Gastrocnemius medialis (tissue), 4 donors: ENCODE measurements at regions not wholly inside any gene's neighbourhood (a gene's known extent, or its start where the extent isn't known, plus 50 kb on each side); places are given as distances from the start of the nearest gene placed in this dataset.

Experiments
- ATAC-seq, 2 donors: fragments of 150-250 bp; one replicate each; pipeline ENCODE4 v1.9.1; 2016
- DNase-seq, 2 donors: peaks; one replicate each; pipeline ENCODE4 v3.0.0-alpha.2; 2019
- H3K27ac ChIP-seq, 4 donors: fragments of 200-600 bp; sonication (generic); 1 replicate in 1 of 4; 2 replicates in 3 of 4; pipeline ENCODE4 v1.5.1; 2016 to 2018; ENCODE audit warnings: mild to moderate bottlenecking in 2 of 4, moderate library complexity in 1 of 4
- H3K27me3 ChIP-seq, 3 donors: fragments of 200-600 bp; sonication (generic) in 2 of 3; 1 replicate in 1 of 3; 2 replicates in 2 of 3; pipeline versions ENCODE4 v1.5.1 to v1.6.0; 2016 to 2019; ENCODE audit warnings: mild to moderate bottlenecking in 1 of 3, moderate library complexity in 1 of 3
- H3K36me3 ChIP-seq, 2 donors: fragments of 200-600 bp; sonication (generic) in 1 of 2; one replicate each; pipeline ENCODE4 v1.5.1; 2017 to 2018
- H3K4me1 ChIP-seq, 2 donors: fragments of 200-600 bp; sonication (generic) in 1 of 2; one replicate each; pipeline ENCODE4 v1.5.1; 2016 to 2017; ENCODE audit warnings: mild to moderate bottlenecking in 2 of 2
- H3K4me3 ChIP-seq, 4 donors: fragments of 200-600 bp; sonication (generic) in 3 of 4; 1 replicate in 1 of 4; 2 replicates in 3 of 4; pipeline ENCODE4 v1.5.1; 2016 to 2019; ENCODE audit warnings: mild to moderate bottlenecking in 2 of 4
- H3K9me3 ChIP-seq, 3 donors: fragments of 200-600 bp; sonication (generic) in 2 of 3; 1 replicate in 1 of 3; 2 replicates in 2 of 3; pipeline ENCODE4 v1.5.1; 2016 to 2019
- CTCF ChIP-seq, 5 experiments: fragments of 450-650 bp in 3 of 5; fragments of 200-600 bp in 2 of 5; sonication (generic) in 2 of 5; IDR thresholded peaks in 4 of 5; conservative IDR thresholded peaks in 1 of 5; 1 replicate in 4 of 5; 2 replicates in 1 of 5; pipeline ENCODE4 v1.5.1; 2016 to 2019; ENCODE audit warnings: antibody characterized with exemption in 5 of 5, mild to moderate bottlenecking in 3 of 5, moderate library complexity in 3 of 5
- POLR2A ChIP-seq, 2 donors: fragments of 450-650 bp; IDR thresholded peaks; one replicate each; pipeline ENCODE4 v1.6.1; 2017; ENCODE audit warnings: antibody characterized with exemption in 2 of 2, mild to moderate bottlenecking in 2 of 2, moderate library complexity in 2 of 2
- in situ Hi-C, 4 donors: fragments of 200-750 bp; cut with MboI; loops; one replicate each; pipeline versions ENCODE4 v1.15.0 to v1.8.0; 2017; ENCODE audit warnings: low sequenced_read_pairs in 4 of 4
- intact Hi-C: fragments of 100-400 bp; cut with DNase I; formaldehyde crosslinking; loops from one replicate; pipeline ENCODE4 v1.15.1; 2023; ENCODE audit warnings: low total_unique reads

GRCh38 chr18:41862921-41863320, 92.1 kb upstream of the PIK3C3 start:
- intact Hi-C loops: no loop called here
- in situ Hi-C loops: no loop called here
- no peak for ATAC-seq

GRCh38 chr18:41860987-41861386, 94.0 kb upstream of the PIK3C3 start:
- Histone ChIP-seq H3K36me3 (no peaks in the 10 kb centered on the region), H3K27ac (no peak overlapping the region), H3K27me3 (no peaks in the 10 kb centered on the region), H3K9me3 (no peaks in the 10 kb centered on the region), H3K4me3 (no peak overlapping the region), H3K4me1 (no peaks in the 10 kb centered on the region)
- DNase-seq (no peak), ATAC-seq (no peak)
- intact Hi-C loops (no loop called here), in situ Hi-C loops (no loop called here)
- TF ChIP-seq CTCF (IDR thresholded peaks at IDR 0.05 in 4 of 5, conservative IDR thresholded peaks at IDR 0.05 in 1 of 5) (no peak), POLR2A (IDR thresholded peaks at IDR 0.05) (no peak)

More at GRCh38 chr18:41862921-41863320, 92.1 kb upstream of the PIK3C3 start:
- no peak for DNase-seq
- Histone ChIP-seq H3K36me3 (no peaks in the 10 kb centered on the region), H3K27me3 (no peaks in the 10 kb centered on the region), H3K27ac (no peak overlapping the region), H3K9me3 (no peaks in the 10 kb centered on the region), H3K4me1 (no peaks in the 10 kb centered on the region), H3K4me3 (no peak overlapping the region)
- no peak for TF ChIP-seq CTCF (IDR thresholded peaks at IDR 0.05 in 4 of 5, conservative IDR thresholded peaks at IDR 0.05 in 1 of 5)
- TF ChIP-seq POLR2A (IDR thresholded peaks at IDR 0.05): no peak

- H3K9me3 ChIP-seq: no peaks in the 10 kb centered on the region
- no peaks in the 10 kb centered on the region for H3K4me1 ChIP-seq
- TF ChIP-seq CTCF (IDR thresholded peaks at IDR 0.05 in 4 of 5, conservative IDR thresholded peaks at IDR 0.05 in 1 of 5) (no peak), POLR2A (IDR thresholded peaks at IDR 0.05) (no peak)
- H3K36me3 ChIP-seq: no peaks in the 10 kb centered on the region
- H3K4me3 ChIP-seq: no peak overlapping the region
- in situ Hi-C loops (no loop called here), intact Hi-C loops (no loop called here)
- DNase-seq (no peak), ATAC-seq (no peak)
- no peaks in the 10 kb centered on the region for H3K27me3 ChIP-seq
- no peak overlapping the region for H3K27ac ChIP-seq
These were observed 96.1 kb upstream of the PIK3C3 start for GRCh38 chr18:41858761-41859555.

- Histone ChIP-seq H3K36me3 (no peaks in the 10 kb centered on the region), H3K9me3 (no peaks in the 10 kb centered on the region), H3K27ac (no peak overlapping the region), H3K4me3 (no peak overlapping the region), H3K27me3 (no peaks in the 10 kb centered on the region), H3K4me1 (no peaks in the 10 kb centered on the region)
- no peak for DNase-seq
- in situ Hi-C loops: no loop called here
- TF ChIP-seq CTCF (IDR thresholded peaks at IDR 0.05 in 4 of 5, conservative IDR thresholded peaks at IDR 0.05 in 1 of 5): no peak
- TF ChIP-seq POLR2A (IDR thresholded peaks at IDR 0.05): no peak
- ATAC-seq: no peak
- intact Hi-C loops: no loop called here
These were observed 101.8 kb upstream of the PIK3C3 start for GRCh38 chr18:41853280-41853679.

GRCh38 chr18:41850781-41851180, 104.3 kb upstream of the PIK3C3 start:
- in situ Hi-C loops: no loop called here
- no peak overlapping the region for H3K4me3 ChIP-seq
- no peak for TF ChIP-seq POLR2A (IDR thresholded peaks at IDR 0.05)
- TF ChIP-seq CTCF (IDR thresholded peaks at IDR 0.05 in 4 of 5, conservative IDR thresholded peaks at IDR 0.05 in 1 of 5): no peak

More at GRCh38 chr18:41850781-41851180, 104.3 kb upstream of the PIK3C3 start:
- no peak for ATAC-seq
- no peak overlapping the region for H3K27ac ChIP-seq
- H3K36me3 ChIP-seq: no peaks in the 10 kb centered on the region
- H3K27me3 ChIP-seq: no peaks in the 10 kb centered on the region
- H3K4me1 ChIP-seq: no peaks in the 10 kb centered on the region
- no peaks in the 10 kb centered on the region for H3K9me3 ChIP-seq
- intact Hi-C loops: no loop called here
- DNase-seq: no peak
